HG03460 (cell line): ENCODE measurements at regions not wholly inside any gene's neighbourhood (a gene's known extent, or its start where the extent isn't known, plus 50 kb on each side); places are given as distances from the start of the nearest gene placed in this dataset.

ENCODE experiments used
- ATAC-seq: cut with Tn5 transposase; IDR thresholded peaks from one replicate; pipeline ENCODE4 v1.9.1; 2021; ENCODE audit not compliant: unreplicated experiment

DNA sequence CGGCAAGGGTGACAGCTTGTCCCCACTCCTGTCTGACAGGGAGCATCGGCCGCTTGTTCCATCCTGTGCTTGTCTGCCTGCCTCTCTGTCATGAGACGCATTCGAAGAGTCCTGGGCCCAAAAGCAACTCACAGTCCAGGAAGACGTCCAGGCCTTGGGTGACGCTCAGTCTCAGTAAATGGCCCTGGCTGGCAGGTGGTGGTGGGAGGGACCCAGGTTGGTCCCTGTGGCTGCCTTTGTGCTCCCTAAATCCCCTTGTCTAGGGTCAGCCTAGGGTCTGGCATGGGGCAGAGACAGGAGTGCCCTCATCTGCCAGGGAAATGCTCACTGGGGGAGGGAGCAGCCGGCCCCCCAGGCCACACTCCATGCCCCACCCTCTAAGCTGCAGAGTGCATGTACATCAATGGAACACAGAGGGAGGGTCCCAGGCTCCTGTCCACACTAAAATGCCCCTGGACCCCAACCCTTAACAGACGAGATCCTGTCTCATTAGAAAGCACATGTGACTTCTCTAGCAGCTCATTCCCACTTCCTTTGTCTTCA, 295.2 kb upstream of the ZNF32 start:
- ATAC-seq = no peak

GRCh38 chr10:43943119-43943817, 294.6 kb upstream of the ZNF32 start:
- no peak for ATAC-seq

DNA sequence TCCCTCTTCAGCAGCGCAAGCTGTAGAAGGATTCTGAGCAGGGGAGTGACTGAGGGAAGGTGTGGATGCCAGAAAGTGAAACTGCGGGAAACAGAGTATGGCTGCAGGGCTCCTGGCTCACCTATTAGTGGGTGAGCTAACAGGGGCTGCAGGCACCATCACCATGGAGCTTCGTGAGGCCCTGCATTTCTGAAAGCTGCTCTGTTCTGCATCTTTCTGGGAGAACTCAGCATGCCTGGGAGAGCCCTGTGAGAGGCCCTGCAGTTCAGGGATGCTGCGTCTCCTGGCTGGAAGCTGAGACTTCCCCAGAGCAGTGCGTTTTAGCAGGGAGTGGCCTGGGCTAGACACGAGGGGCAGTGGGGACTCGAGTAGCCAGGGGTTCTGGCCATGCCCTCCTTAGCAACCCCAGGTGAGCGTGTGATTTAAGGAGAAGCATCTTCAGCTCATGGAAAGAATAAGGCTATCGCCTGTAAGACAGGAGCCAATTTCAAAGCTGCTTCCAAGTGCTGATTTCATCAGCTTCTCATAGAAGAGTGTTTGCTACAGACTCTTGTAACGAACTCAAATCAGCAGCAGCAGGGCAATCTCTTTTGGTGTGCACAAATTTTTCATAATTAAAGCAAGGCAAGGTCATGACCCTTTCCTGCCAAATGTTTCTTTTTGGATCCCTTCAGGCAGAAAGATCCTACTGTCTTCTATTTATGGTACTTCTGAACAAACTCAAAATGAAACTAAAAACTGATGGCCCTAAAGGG, 293.6 kb upstream of the ZNF32 start:
- no peak for ATAC-seq

DNA sequence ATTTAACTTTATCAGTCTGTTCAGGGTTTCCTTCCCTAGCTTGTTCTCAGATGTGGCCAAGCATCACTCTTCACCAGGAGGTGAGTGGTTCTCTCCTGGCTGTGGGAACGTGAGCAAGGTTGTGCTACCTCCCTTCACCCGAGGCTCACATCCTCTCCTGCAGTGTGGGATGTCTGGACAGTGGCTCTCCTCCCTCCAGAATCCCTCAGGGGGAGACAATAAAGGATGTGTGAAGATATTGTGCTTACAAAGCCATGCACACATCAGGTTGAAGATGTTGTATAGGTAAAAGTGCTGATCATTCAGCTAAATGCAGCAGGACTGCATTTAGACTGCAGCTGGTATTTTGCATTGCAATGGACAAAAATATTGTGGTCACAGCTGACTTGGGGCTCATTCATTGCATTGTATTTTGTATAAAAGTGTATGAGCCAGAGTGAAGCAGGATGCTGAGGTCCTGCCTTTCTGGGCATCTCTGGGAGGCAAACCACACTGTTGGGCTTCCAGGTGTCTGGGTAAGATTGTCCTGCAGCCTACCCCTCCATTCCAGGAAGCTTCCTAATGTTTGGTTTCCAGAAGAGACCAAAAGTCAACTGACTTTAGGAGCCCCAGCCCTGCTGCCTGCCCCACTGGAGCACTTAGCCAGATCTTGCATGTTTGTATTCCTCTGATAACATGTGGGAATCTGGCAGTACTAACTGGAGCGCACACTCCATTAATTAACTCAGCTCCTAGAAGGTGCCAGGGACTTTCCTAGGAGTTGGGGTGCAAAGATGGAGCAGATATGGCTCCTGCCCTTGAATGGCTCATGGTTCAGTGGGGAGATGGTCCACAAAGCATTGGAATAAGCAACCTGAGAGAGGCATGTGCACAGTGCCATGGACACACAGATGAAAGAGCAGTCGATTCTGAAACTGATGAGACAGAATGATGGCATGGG, 292.5 kb upstream of the ZNF32 start:
- no peak for ATAC-seq

GRCh38 chr10:43939939-43940820, 291.5 kb upstream of the ZNF32 start:
- ATAC-seq = no peak

DNA sequence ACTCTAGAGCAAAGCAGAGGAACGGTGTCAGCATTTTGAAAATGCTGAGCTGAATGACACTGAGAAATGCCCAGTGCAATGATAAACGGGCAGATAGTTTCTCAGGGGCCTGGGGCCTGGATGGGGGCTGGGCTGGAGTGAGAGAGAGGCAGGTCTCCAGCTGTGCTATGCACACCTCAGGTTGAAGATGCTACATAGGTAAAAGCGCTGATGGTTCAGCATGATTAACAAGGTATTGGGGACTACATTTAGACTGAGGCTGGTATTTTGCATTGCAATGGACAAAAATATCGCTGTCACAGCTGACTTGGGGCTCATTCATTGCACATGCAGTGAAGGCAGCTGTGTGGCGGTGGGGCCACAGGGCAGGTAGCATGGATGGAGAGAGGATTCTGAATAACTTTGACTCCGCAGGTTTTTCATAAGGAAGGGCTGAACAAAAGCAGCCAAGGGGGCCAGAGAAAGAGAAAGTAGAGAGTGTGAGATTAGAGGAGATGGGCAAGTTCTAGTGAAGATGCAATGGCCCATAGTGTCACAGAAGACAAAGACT, 290.8 kb upstream of the ZNF32 start:
- ATAC-seq = no peak

GRCh38 chr10:43938810-43939209, 290.1 kb upstream of the ZNF32 start:
- no peak for ATAC-seq

DNA sequence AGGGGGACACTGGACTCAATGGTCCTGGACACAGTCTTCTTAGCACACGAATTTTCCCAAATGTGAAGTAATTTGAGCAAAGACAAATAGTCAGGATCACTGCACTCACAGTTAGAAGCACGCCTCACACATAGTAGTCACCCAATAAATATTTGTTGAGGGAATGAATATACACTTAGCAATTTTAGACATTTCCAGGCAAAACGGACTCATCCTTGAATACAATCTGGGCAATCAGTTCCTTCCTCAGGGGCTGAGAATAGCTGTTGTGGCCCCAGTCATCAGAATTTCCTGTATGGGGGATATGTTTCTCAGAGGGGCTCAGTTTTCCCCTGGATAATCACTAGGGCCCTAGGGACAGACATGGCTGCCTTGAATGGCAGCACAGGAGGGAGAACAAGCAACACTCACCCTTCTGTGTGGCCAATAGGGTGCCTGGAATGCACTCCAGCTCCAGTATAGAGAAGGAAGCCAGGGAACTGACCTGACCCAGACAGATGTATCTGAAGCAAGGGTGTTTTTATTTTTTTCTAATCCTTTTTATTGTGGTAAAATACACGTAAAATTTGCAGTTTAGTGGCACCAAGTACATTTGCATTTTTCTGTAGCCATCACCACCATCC, 282.7 kb upstream of the ZNF32 start:
- no peak for ATAC-seq

- no peak for ATAC-seq
Observed at GRCh38 chr10:43930777-43931176, 282.1 kb upstream of the ZNF32 start.

GRCh38 chr10:43930243-43930642, 281.6 kb upstream of the ZNF32 start:
- ATAC-seq = no peak

- no peak for ATAC-seq
Observed at GRCh38 chr10:43929122-43929521, 280.4 kb upstream of the ZNF32 start.

DNA sequence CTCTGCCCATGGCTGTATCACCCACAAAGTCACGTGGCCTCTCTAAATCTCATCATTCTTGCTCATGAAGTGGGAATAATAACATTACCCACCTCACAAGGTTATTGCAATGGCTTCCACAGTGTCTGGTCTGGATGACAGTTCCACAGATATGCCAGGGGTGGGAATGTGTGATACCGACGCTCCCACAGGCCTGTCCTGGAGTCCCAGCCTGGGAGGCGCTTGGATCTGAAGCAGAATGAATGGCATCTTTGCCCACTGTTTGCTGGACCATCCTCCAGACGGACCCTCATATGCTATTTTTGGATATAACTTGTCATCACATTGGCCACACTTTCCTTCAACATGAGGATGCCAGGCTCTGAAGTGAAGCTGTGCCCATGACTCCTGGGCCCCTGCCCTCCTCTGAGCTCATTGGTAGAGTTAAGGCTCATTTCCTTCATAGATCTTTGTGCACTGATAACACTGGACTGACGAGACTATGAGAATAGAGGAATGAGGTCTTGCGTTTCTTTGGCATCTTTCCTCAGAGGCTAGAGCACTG, 279.8 kb upstream of the ZNF32 start:
- ATAC-seq = no peak

- ATAC-seq = no peak
Observed at GRCh38 chr10:43926875-43927406, 278.3 kb upstream of the ZNF32 start.

- ATAC-seq = no peak
Observed at GRCh38 chr10:43926371-43926770, 277.7 kb upstream of the ZNF32 start.

DNA sequence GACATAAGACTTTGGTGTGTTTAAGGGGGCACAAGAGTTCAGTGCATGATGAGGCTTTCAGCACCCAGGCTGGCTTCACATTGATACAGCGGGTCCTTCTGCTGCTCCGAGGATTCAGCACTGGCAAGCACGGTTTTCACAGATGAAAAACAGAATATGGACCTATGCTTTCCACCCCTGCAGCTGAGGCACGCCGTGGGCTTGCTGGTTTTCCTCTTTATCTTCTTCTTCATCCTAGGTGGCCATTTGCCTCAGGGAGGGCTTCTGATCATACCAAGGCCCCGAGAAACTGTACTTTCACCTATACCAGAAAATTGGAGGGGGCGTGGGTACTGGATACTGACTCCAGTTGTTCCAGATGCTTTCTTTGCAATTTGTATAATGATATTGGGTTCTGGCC, 277.1 kb upstream of the ZNF32 start:
- ATAC-seq = no peak

- ATAC-seq = no peak
Observed at GRCh38 chr10:43923328-43923727, 274.6 kb upstream of the ZNF32 start.

DNA sequence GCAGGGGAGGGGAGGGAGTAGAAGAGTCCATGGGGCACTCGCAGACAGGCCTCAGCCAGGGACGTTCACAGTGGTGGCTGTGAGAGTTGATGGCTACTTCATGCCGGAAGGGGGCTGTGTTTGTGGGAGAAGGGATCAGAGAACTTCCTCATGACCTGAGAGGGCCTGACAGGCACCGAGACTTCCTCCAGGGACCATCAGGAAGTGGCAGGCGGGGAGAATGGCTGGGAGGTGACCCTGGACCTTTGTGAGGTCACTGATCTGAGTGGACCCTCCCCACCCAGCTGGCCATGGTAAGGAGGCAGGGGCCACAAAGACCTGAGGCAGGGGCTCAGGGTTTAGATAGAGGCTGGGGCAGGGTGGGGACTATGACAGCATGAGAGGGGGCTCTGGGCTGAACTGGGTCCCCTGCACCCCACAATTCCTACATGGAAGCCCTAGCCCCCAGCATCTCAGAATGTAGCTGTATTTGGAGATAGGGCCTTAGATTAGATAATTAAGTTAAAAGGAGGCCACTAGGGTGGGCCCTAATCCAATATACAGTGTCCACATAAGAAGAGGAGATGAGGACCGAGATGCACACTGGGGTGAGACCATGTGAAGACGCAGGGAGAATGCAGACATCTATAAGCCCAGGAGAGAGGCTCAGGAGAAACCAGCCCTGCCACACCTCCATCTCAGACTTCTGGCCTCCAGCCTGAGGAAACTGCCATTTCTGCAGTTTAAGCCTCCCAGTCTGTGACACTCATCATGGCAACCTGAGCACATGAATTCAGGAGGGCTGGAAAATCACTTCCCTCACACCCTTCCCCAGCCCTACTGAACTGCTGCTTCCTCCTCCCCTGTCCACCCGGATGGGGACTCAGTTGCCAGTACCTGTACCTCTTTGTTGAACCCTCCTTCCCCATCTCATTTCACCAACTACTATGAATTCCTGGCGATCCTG, 273.9 kb upstream of the ZNF32 start:
- no peak for ATAC-seq

DNA sequence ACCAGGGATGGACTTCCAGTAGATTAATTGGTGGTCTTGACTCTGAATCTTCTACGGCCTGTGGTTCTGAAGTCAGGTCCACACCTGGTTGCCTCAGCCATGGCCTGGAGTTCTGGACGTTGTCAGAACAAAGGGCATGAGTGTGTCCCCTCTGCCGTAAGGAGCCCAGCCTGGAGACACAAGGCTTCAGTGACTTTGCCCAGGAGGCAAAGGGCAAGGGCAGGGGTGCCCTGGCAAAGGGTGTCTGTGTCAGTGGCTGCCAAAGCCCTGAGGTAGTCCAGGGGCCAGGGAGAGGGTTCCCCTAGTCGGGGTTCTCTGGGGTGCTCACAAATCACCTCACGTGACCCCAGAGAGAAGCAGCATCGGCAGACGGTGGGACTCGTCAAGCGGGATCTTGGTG, 273.2 kb upstream of the ZNF32 start:
- no peak for ATAC-seq
